Sigmoid colon (tissue), 4 donors: ENCODE measurements at regions not wholly inside any gene's neighbourhood (a gene's known extent, or its start where the extent isn't known, plus 50 kb on each side); places are given as distances from the start of the nearest gene placed in this dataset.

ENCODE experiments used
- CTCF ChIP-seq, 4 experiments: fragments of 450-650 bp in 3 of 4; fragments of 200-600 bp in 1 of 4; IDR thresholded peaks; one replicate each; pipeline ENCODE4 v1.5.1; 2016 to 2019; ENCODE audit warnings: antibody characterized with exemption in 4 of 4, mild to moderate bottlenecking in 3 of 4, moderate library complexity in 2 of 4
- EP300 ChIP-seq, 4 donors: sonication (generic); formaldehyde crosslinking; IDR thresholded peaks; one replicate each; pipeline ENCODE4 v1.6.1; 2017; ENCODE audit warnings: antibody characterized with exemption in 4 of 4
- POLR2A ChIP-seq, 2 donors: fragments of 450-650 bp; IDR thresholded peaks; one replicate each; pipeline ENCODE4 v1.6.1; 2016; ENCODE audit warnings: antibody characterized with exemption in 2 of 2, mild to moderate bottlenecking in 2 of 2, moderate library complexity in 2 of 2
- POLR2AphosphoS5 ChIP-seq, 4 donors: sonication (generic); formaldehyde crosslinking; IDR thresholded peaks; one replicate each; pipeline ENCODE4 v1.6.1; 2017; ENCODE audit warnings: antibody characterized with exemption in 4 of 4

- TF ChIP-seq CTCF (IDR thresholded peaks at IDR 0.05) = no peak
- TF ChIP-seq POLR2A (IDR thresholded peaks at IDR 0.05) = no peak
- no peak for TF ChIP-seq EP300 (IDR thresholded peaks at IDR 0.05)
- no peak for TF ChIP-seq POLR2AphosphoS5 (IDR thresholded peaks at IDR 0.05)
Observed at GRCh38 chr4:119765951-119766350, 137.3 kb upstream of the PDE5A start.
